Esophagus (tissue), 2 donors: ENCODE measurements at regions not wholly inside any gene's neighbourhood (a gene's known extent, or its start where the extent isn't known, plus 50 kb on each side); places are given as distances from the start of the nearest gene placed in this dataset.
"Not testable (repeated sequence)": the region's sequence is repeated elsewhere in the genome, so short reads cannot be mapped to it uniquely, and the experiment has no call there.

Experiments used
- H3K27ac ChIP-seq, 2 donors: one replicate each; pipeline ENCODE4 v1.5.1; 2013; ENCODE audit warnings: low read depth in 2 of 2, mild to moderate bottlenecking in 2 of 2, inconsistent platforms in 1 of 2, low read length in 1 of 2, moderate library complexity in 1 of 2
- H3K27me3 ChIP-seq, 2 donors: one replicate each; pipeline ENCODE4 v1.6.1; 2013; ENCODE audit warnings: low read length in 2 of 2, control low read depth in 1 of 2, mild to moderate bottlenecking in 1 of 2; ENCODE audit not compliant: insufficient read depth in 2 of 2, control insufficient read depth in 1 of 2
- H3K36me3 ChIP-seq, 2 donors: one replicate each; pipeline ENCODE4 v1.6.1; 2013; ENCODE audit warnings: low read length in 1 of 2; ENCODE audit not compliant: control insufficient read depth in 2 of 2, insufficient read depth in 2 of 2
- H3K4me1 ChIP-seq, 2 donors: one replicate each; pipeline ENCODE4 v1.6.1; 2013; ENCODE audit warnings: low read length in 1 of 2; ENCODE audit not compliant: control insufficient read depth in 2 of 2, insufficient read depth in 2 of 2
- H3K4me3 ChIP-seq, 2 donors: one replicate each; pipeline ENCODE4 v1.5.1; 2013; ENCODE audit warnings: low read length in 2 of 2, mild to moderate bottlenecking in 2 of 2, low read depth in 1 of 2, moderate library complexity in 1 of 2
- H3K9me3 ChIP-seq, 2 donors: one replicate each; pipeline ENCODE4 v1.6.1; 2013; ENCODE audit warnings: mild to moderate bottlenecking in 2 of 2, low read depth in 1 of 2, low read length in 1 of 2, moderate library complexity in 1 of 2; ENCODE audit not compliant: control insufficient read depth in 2 of 2, insufficient read depth in 1 of 2
- WGBS, 2 donors: extraction: QIAGEN DNeasy Blood & Tissue Kit; methylation state at CpG; one replicate each; pipeline ENCODE4 v1.1.7; 2013; 5-methylcytosine and 5-hydroxymethylcytosine counted together
- donor health status: healthy with polysubstance abuse.
- donor health status: Bipolar disorder and iron deficiency.

- Histone ChIP-seq H3K27me3 (no peaks in the 10 kb centered on the region), H3K4me3 (no peak overlapping the region), H3K4me1 (no peaks in the 10 kb centered on the region), H3K36me3 (no peaks in the 10 kb centered on the region), H3K9me3 (no peaks in the 10 kb centered on the region), H3K27ac (no peak overlapping the region)
- WGBS, 2 donors = 93 to 95% methylated on average over 9 of the region's 9 CpGs
Observed at GRCh38 chr7:108652886-108653285, 83.2 kb downstream of the DNAJB9 start.

- Histone ChIP-seq H3K9me3 (no peaks in the 10 kb centered on the region), H3K4me3 (no peak overlapping the region), H3K4me1 (no peaks in the 10 kb centered on the region), H3K36me3 (no peaks in the 10 kb centered on the region), H3K27ac (no peak overlapping the region), H3K27me3 (no peaks in the 10 kb centered on the region)
- WGBS, 2 donors = 49 to 63% methylated on average over 4 of the region's 4 CpGs
Observed at GRCh38 chr7:108653526-108653925, 83.9 kb downstream of the DNAJB9 start.

DNA sequence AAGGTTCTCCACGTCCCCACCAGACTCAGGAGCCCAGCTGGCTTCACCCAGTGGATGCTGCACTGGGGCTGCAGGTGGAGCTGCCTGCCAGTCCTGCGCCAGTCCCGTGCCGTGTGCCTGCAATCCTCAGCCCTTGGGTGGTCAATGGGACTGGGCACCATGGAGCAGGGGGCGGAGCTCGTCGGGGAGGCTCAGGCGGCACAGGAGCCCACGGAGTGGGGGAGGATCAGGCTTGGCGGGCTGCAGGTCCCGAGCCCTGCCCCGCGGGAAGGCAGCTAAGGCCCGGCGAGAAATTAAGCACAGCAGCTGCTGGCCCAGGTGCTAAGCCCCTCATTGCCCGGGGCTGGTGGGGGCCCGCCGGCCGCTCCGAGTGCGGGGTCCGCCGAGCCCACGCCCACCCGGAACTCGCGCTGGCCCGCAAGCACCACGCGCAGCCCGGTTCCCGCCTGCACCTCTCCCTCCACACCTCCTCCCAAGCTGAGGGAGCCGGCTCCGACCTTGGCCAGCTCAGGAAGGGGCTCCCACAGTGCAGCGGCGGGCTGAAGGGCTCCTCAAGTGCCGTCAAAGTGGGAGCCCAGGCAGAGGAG is 87.6 kb downstream of the DNAJB9 start:
- H3K27me3 ChIP-seq, H3K9me3 ChIP-seq, H3K27ac ChIP-seq, H3K36me3 ChIP-seq, H3K4me3 ChIP-seq, H3K4me1 ChIP-seq: not testable (repeated sequence)
- 92 to 96% methylated on average over 26 to 37 of the region's 37 CpGs for WGBS, 2 donors

DNA sequence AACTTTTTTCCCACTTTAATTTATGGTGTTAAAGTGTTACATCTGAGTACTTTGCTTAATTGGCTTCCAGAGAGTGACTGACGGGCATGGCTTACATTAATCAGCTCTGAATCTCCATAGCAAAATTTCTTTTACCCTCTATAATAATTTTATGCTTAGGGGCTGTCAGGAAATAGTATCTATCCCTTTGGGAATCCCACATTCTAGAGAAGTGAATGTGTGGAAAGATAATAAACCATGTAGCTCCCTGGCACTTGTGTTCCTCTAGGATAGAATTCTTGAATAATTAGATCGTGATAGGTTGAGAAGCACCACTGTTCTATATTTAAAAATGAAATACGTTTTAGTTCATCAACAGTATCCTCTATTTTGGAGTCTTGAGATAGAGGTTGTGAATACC is 89.6 kb downstream of the DNAJB9 start:
- Histone ChIP-seq H3K4me3 (no peak overlapping the region), H3K9me3 (no peaks in the 10 kb centered on the region), H3K27ac (no peak overlapping the region), H3K36me3 (no peaks in the 10 kb centered on the region), H3K4me1 (no peaks in the 10 kb centered on the region), H3K27me3 (no peaks in the 10 kb centered on the region)
- WGBS, 2 donors = 65 to 67% methylated on average over 3 of the region's 3 CpGs

- Histone ChIP-seq H3K4me1 (no peaks in the 10 kb centered on the region), H3K9me3 (no peaks in the 10 kb centered on the region), H3K36me3 (no peaks in the 10 kb centered on the region), H3K4me3 (no peak overlapping the region), H3K27me3 (no peaks in the 10 kb centered on the region), H3K27ac (no peak overlapping the region)
- WGBS, 2 donors = 44 to 47% methylated on average over 2 of the region's 2 CpGs
Observed at GRCh38 chr7:108659867-108660266, 90.2 kb downstream of the DNAJB9 start.

DNA sequence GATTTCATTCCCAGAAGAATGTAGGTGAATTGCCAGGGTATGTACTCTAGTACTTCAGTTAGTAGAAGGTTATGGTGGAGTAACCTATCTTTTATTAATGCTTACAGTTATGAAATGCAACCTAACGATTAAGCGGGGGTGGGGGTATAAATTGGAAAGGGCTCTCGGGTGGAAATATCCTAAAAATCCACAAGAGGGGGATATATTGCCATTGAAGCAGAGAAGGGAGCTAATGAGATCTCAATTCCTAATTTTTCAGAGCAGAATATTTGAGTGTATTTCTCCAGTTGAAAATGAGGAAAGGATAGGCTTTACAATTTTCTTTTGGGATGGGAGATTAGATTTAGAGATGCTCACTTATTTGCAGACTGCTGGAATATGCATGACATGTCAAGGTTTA is 90.8 kb downstream of the DNAJB9 start:
- H3K4me3 ChIP-seq = no peak overlapping the region
- no peaks in the 10 kb centered on the region for H3K9me3 ChIP-seq
- no peaks in the 10 kb centered on the region for H3K4me1 ChIP-seq
- no peaks in the 10 kb centered on the region for H3K36me3 ChIP-seq
- no peaks in the 10 kb centered on the region for H3K27me3 ChIP-seq
- no peak overlapping the region for H3K27ac ChIP-seq
- 48 to 50% methylated on average over 3 of the region's 3 CpGs for WGBS, 2 donors

DNA sequence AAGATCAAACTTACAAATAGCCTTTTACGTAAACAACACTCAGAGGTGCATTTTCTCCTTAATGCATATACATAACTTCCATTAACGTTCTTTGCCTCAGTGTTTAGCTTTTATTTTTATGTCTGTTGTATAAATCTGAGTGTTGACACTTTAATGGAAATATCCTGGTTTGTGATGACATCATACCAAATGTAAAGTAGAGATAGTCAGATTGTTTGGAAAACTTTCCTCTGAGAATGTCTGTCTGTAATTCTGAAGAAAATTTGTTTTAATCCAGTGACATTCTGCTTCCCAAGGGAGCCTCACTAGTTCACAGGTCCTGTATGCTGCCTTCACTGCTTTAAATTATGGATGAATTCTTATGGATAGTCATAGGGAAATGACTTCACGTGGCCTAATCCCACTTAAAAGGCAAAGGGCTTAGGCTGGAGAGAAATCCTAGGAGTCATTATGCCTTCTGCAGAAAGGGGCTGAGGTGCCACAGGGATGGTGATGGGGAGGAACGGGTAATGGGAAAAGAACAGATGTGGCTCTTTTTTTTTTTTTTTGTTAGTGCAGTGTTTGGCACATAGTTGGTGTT is 93.2 kb downstream of the DNAJB9 start:
- H3K36me3 ChIP-seq = no peaks in the 10 kb centered on the region
- no peaks in the 10 kb centered on the region for H3K4me1 ChIP-seq
- no peaks in the 10 kb centered on the region for H3K9me3 ChIP-seq
- H3K27ac ChIP-seq = no peak overlapping the region
- WGBS, 2 donors = 55 to 68% methylated on average over 4 of the region's 4 CpGs
- no peaks in the 10 kb centered on the region for H3K27me3 ChIP-seq
- H3K4me3 ChIP-seq = no peak overlapping the region

DNA sequence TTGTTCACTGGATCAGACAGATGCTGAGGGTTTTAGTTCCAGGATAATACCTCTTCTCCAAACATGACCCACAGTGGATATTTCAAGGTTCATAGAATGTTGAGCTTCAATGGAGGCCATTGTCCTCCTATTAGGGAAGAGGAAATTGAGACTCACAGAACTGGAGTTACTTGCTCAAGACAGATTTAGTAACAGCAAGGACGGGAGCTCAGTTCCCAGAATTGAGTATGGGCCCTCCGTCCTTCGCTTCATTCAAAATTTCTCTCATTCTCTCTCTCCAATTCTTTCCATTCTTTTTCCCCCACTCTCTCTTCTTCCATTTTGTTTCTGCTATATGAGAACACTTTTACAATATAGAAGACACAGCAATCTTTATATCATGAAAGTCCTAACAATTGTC is 94.0 kb downstream of the DNAJB9 start:
- no peaks in the 10 kb centered on the region for H3K27me3 ChIP-seq
- WGBS, 2 donors = 82 to 89% methylated on average over 3 of the region's 3 CpGs
- H3K9me3 ChIP-seq = no peaks in the 10 kb centered on the region
- H3K4me3 ChIP-seq = no peak overlapping the region
- no peaks in the 10 kb centered on the region for H3K4me1 ChIP-seq
- H3K27ac ChIP-seq = no peak overlapping the region
- H3K36me3 ChIP-seq = no peaks in the 10 kb centered on the region

DNA sequence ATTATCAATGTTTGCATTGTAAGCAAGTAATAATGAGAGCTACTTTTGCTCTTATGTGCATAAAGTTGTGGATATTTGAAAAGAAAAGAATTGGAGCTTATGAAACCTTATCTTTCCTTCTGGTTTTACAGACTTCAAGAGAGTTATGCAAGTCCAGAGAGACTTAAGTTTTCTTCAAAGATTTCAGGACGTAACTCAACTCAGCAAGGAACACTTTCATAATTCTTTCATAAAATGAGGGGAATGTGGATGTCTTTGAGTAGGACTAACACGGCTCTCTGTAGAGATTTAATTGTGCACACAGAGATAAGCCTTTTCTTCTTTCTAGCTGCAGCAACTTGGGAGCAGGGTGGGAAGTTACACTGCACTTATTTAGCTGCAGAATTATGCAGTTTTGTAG is 97.5 kb downstream of the DNAJB9 start:
- Histone ChIP-seq H3K27ac (no peak overlapping the region), H3K36me3 (no peaks in the 10 kb centered on the region), H3K9me3 (no peaks in the 10 kb centered on the region), H3K4me3 (no peak overlapping the region), H3K4me1 (no peaks in the 10 kb centered on the region), H3K27me3 (no peaks in the 10 kb centered on the region)
- 45 to 60% methylated on average over 2 of the region's 2 CpGs for WGBS, 2 donors

GRCh38 chr7:108669958-108670357 is 100.3 kb downstream of the DNAJB9 start:
- no peaks in the 10 kb centered on the region for H3K4me1 ChIP-seq
- H3K9me3 ChIP-seq = no peaks in the 10 kb centered on the region
- no peaks in the 10 kb centered on the region for H3K27me3 ChIP-seq
- H3K27ac ChIP-seq = no peak overlapping the region
- H3K4me3 ChIP-seq = no peak overlapping the region
- H3K36me3 ChIP-seq = no peaks in the 10 kb centered on the region
